Eye (tissue), 1 donor: ENCODE measurements at regions not wholly inside any gene's neighbourhood (a gene's known extent, or its start where the extent isn't known, plus 50 kb on each side); places are given as distances from the start of the nearest gene placed in this dataset.

Experiments used
- DNase-seq: peaks from one replicate; pipeline ENCODE4 v3.0.0-alpha.2; 2015

GRCh38 chr20:60728705-60729104 lies 523.4 kb upstream of the CDH4 start:
- DNase-seq: no peak

- DNase-seq: peak; percentile 16
Measured at GRCh38 chr20:60729135-60729900, 522.7 kb upstream of the CDH4 start.

- no peak for DNase-seq
Measured at GRCh38 chr20:60732322-60732721, 519.7 kb upstream of the CDH4 start.

GRCh38 chr20:60748086-60748485 lies 504.0 kb upstream of the CDH4 start:
- no peak for DNase-seq

GRCh38 chr20:60749804-60750602 lies 502.1 kb upstream of the CDH4 start:
- DNase-seq: no peak

- DNase-seq: no peak
Measured at GRCh38 chr20:60750909-60751308, 501.2 kb upstream of the CDH4 start.

GRCh38 chr20:60751826-60752225 lies 500.2 kb upstream of the CDH4 start:
- no peak for DNase-seq

- no peak for DNase-seq
Measured at GRCh38 chr20:60752741-60753420, 499.2 kb upstream of the CDH4 start.

DNA sequence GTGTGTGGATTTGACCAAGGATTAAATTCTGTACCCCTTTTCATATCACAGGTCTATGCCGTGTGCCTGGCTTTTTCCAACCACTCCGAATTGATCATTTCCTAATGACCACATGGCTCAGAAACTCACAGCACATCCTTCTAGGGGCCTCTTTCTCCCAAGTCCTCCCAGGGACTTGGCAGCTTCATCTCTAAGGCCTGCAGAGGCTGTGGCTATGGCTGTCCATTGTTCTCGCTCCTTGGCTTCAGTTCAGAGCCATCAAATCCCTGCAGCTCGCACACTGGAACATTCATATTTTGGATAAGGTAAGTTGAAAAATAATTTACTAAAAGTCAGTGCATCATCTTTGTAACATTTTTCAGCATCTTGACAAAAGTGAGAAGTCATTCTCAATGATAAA lies 497.2 kb upstream of the CDH4 start:
- no peak for DNase-seq

- no peak for DNase-seq
Measured at GRCh38 chr20:60759651-60760050, 492.4 kb upstream of the CDH4 start.

DNA sequence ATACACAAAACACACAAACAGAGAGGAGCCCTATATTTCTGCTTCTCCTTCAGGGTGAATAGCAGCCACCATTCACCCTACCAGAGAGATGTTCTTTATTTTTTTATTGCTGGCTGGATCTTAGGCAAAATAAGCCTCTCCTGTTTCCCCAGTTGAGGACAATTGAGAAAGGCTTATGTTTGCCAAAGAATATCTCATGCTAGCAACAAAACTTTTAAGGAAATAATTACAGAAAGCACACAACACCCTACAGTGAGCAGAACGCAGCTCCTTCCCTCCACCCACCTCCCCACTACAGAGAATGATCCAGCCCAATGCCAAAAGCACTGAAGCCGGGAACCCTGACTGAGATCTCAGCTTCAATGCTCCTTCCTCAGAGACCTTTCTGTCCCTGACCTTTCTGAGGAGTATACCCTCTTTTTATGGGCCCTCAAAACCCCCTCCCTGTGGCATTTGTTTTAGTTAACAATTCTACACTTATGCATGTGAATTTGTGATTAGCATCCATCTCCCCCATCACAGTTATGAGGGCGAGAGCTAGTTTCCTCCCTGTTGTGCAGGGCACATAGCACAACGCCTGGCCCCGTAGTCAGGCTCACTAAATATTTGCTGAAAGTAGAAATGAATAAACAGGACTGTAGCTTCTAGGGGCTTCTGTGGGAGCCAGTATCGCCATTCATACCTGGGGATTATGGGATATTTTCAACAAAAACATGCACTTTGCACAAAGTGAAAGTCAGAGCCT lies 491.6 kb upstream of the CDH4 start:
- DNase-seq: no peak

GRCh38 chr20:60761056-60761455 lies 491.0 kb upstream of the CDH4 start:
- DNase-seq: no peak

GRCh38 chr20:60762386-60762785 lies 489.7 kb upstream of the CDH4 start:
- DNase-seq: no peak

GRCh38 chr20:60764328-60764727 lies 487.7 kb upstream of the CDH4 start:
- DNase-seq: no peak

DNA sequence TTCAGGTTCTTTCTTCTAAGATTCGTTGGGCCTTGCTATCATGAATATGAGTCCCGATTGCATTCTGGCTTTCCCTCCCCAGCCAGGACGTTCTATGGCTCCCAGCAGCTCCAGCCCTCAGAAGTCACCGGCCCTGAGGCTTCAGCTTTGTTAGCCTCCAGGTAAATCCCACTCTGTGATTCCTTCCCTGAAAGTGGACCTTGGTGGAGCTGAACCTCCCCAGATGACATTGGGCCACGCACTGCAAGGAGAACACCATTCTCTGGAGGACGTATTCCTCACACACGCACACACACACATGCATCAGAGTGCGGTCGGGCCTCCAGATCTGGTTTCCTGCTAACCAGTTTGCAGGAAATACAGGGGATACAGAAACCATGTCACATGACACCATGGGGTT lies 487.3 kb upstream of the CDH4 start:
- DNase-seq: no peak

DNA sequence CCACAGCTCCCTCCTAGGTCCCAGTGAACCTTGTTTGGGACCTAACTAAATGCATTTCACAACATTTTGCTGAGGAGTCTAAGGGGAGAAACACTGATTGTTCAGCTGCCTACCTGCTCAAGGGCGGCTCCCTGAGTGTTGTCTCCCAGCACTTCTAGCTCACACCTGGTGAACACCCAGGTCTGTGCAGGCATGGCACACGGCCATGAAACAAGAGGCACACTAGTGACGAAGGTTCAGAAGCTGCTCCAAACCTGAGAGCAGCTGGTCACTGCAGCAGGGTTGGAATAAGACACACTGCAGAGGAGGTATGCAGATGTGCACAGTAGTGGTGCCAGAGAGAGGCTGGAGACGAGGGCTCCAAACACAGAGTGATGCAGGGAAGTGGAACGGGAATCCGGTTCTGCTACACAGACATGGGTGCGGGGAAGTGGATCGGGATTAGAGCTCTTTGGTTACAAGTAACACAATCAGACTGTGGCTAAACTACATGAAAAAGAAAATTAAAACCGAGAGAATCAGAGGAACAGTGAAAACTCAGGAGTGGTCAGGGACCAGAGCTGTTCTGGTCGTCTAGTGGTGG lies 486.1 kb upstream of the CDH4 start:
- no peak for DNase-seq

DNA sequence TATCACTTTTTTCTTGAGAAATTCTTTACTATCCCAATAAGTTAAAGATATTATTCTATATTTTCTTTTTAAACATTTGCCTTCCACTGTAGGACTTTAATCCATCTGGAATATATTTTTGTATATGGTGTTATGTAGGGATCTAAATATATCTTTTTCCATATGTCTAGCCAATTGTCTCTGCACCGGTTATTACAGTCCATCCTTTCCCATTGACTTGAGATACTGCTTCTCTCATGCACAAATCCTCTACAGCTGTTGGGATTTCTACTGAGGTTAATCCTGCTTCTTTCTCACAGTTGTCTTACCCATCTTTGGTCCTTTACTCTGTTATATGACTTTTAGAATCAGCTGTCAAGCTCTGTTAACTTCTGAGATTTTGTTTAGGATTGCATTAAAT lies 483.8 kb upstream of the CDH4 start:
- DNase-seq: no peak

DNA sequence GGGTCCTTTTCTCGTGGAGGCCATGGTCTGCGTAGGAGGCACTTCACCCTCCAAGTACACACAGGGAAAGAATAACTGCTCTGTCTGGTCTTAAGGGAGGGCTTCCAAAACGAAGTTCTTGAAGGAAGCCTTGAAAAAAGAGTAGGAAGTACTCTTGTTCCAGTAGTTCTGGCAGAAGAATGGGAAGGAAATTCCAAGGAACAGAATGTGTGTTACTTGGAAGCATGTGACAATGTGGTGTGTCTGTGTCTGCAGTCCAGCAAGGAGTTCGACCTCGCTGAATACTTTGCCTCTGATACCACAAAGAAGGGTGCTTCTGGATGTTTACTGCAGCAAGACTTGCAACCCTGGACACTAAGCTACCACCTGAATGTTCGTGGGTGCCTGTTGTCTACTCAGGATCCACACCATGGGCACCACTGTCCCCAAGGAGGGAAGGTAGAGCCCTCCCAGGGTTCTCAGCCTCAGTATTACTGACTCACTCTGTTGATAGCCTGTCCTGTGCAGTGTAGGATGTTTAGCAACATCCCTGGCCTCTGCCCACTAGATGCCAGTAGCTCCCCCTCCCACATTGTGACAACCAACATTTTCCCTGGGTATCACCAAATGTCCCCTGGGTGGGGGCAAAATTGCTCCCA lies 471.6 kb upstream of the CDH4 start:
- no peak for DNase-seq

GRCh38 chr20:60782959-60783625 lies 469.0 kb upstream of the CDH4 start:
- DNase-seq: no peak

GRCh38 chr20:60785301-60785700 lies 466.8 kb upstream of the CDH4 start:
- DNase-seq: no peak

DNA sequence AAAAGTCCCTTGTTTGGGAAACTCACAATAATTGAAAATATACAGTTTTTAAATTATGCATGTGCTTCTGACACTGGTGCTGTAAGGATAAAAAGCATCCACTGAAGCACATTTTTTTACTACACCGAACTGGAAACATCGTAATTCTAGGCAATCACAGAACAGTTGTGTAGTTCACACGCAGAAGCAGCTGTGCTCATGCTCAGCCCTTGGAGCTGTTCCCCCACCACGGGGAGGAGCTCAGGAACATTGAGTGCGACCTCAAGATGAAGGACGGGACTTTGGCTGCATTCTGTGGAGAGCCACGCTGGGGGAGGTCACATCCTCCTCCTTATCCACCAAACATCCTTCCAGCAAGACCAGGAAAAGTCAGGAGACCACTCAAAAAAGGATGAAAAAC lies 466.3 kb upstream of the CDH4 start:
- no peak for DNase-seq
